SU-DHL-6 (cell line): ENCODE measurements at regions not wholly inside any gene's neighbourhood (a gene's known extent, or its start where the extent isn't known, plus 50 kb on each side); places are given as distances from the start of the nearest gene placed in this dataset.

ENCODE experiments used
- EZH2phosphoT487 ChIP-seq: fragments of 200-600 bp; sonication (generic), shearing (Covaris generic); conservative IDR thresholded peaks from 2 replicates; pipeline ENCODE4 v1.6.1; 2018; ENCODE audit warnings: mild to moderate bottlenecking, antibody characterized with exemption, low read length, moderate library complexity, mixed read lengths
- TF ChIP-seq, protein P1 (sequence below): fragments of 200-600 bp; sonication (generic); IDR thresholded peaks from one replicate; pipeline ENCODE4 v1.5.1; 2017; ENCODE audit warnings: antibody characterized with exemption, mild to moderate bottlenecking, low read length, moderate library complexity; ENCODE audit not compliant: insufficient read depth, poor library complexity, severe bottlenecking

DNA sequence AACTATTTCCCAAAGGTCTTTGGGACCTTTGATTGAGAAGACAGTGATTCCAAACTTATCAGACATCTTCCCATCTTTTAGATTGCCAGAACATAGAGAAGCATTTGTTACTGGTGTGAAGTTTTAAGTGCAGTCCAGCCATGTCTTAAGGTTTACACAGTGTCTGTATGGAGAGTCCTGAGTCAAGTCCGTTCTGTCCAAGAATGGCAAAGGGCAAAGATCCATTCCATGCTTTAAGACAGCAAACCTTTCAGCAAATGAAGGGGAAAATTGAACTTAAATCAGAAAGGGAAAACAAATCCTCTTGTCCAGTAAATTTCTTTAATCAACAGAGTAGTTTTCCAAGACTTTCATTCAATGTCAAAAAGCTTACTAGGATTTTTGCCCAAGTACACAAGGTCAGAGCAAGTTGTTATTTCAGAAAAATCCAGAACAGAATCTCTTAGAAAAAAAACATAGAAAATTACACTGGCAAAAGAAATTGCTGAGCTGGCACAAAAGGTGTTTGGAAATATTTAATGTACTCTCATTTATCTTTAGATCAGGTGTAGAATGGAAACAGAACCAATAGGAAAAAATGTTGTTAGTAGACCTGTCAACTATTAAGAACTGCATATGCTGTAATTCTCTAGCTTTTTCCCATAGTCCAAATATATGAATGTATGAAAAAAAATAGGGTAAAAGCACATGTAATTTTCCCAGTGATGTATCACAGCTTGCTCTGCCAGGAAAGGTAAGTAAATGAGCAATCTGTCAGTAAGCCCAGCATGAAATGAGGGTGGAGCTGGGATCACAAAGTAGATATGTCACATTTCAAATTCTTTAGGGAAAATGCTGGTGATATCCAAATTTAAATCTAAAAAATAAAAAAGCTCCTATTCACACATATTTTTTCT is 1099.9 kb downstream of the TUSC7 start:
- TF ChIP-seq, protein P1, sequence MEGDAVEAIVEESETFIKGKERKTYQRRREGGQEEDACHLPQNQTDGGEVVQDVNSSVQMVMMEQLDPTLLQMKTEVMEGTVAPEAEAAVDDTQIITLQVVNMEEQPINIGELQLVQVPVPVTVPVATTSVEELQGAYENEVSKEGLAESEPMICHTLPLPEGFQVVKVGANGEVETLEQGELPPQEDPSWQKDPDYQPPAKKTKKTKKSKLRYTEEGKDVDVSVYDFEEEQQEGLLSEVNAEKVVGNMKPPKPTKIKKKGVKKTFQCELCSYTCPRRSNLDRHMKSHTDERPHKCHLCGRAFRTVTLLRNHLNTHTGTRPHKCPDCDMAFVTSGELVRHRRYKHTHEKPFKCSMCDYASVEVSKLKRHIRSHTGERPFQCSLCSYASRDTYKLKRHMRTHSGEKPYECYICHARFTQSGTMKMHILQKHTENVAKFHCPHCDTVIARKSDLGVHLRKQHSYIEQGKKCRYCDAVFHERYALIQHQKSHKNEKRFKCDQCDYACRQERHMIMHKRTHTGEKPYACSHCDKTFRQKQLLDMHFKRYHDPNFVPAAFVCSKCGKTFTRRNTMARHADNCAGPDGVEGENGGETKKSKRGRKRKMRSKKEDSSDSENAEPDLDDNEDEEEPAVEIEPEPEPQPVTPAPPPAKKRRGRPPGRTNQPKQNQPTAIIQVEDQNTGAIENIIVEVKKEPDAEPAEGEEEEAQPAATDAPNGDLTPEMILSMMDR: no peak
- TF ChIP-seq EZH2phosphoT487: no peak
